ENCODE measurements at regions not wholly inside any gene's neighbourhood (a gene's known extent, or its start where the extent isn't known, plus 50 kb on each side); places are given as distances from the start of the nearest gene placed in this dataset.

GRCh38 chr2:81467096-81467495, 1162.5 kb upstream of the LRRTM1 start:
- H3K9ac ChIP-seq (ENCODE audit: low read depth in 1 of 2, low read length in 2 of 2), result no peak overlapping the region
- H3K27ac ChIP-seq (ENCODE audit: low read depth, low read length), result no peak overlapping the region
- peaks cover 2 to 5% of the 10 kb centered on the region in 2 donors for H3K9me3 ChIP-seq (ENCODE audit: control insufficient read depth in 1 of 2, low read length in 2 of 2)
- H3K4me1 ChIP-seq (ENCODE audit: control insufficient read depth in 1 of 2, insufficient read depth in 2 of 2, low read length in 2 of 2), result no peaks in the 10 kb centered on the region
- H3K27me3 ChIP-seq (ENCODE audit: control insufficient read depth in 1 of 2, insufficient read depth in 2 of 2, low read length in 2 of 2), result no peaks in the 10 kb centered on the region
- H3K4me3 ChIP-seq (ENCODE audit: low read depth in 1 of 2, low read length in 2 of 2), result no peak overlapping the region
- H3K36me3 ChIP-seq (ENCODE audit: control insufficient read depth in 1 of 2, insufficient read depth in 2 of 2, low read length in 2 of 2), result no peaks in the 10 kb centered on the region

- no peaks in the 10 kb centered on the region for H3K27me3 ChIP-seq (ENCODE audit: control insufficient read depth in 1 of 2, insufficient read depth in 2 of 2, low read length in 2 of 2)
- no peaks in the 10 kb centered on the region for H3K4me1 ChIP-seq (ENCODE audit: control insufficient read depth in 1 of 2, insufficient read depth in 2 of 2, low read length in 2 of 2)
- no peaks in the 10 kb centered on the region for H3K36me3 ChIP-seq (ENCODE audit: control insufficient read depth in 1 of 2, insufficient read depth in 2 of 2, low read length in 2 of 2)
- peaks cover 5 to 11% of the 10 kb centered on the region in 2 donors for H3K9me3 ChIP-seq (ENCODE audit: control insufficient read depth in 1 of 2, low read length in 2 of 2)
- no peak overlapping the region for H3K9ac ChIP-seq (ENCODE audit: low read depth in 1 of 2, low read length in 2 of 2)
- no peak overlapping the region for H3K27ac ChIP-seq (ENCODE audit: low read depth, low read length)
- H3K4me3 ChIP-seq (ENCODE audit: low read depth in 1 of 2, low read length in 2 of 2), result no peak overlapping the region
Measured at GRCh38 chr2:81462420-81462819, 1157.9 kb upstream of the LRRTM1 start.

- no peak overlapping the region for H3K9ac ChIP-seq (ENCODE audit: low read depth in 1 of 2, low read length in 2 of 2)
- no peak overlapping the region for H3K4me3 ChIP-seq (ENCODE audit: low read depth in 1 of 2, low read length in 2 of 2)
- no peak overlapping the region for H3K27ac ChIP-seq (ENCODE audit: low read depth, low read length)
- no peaks in the 10 kb centered on the region for H3K36me3 ChIP-seq (ENCODE audit: control insufficient read depth in 1 of 2, insufficient read depth in 2 of 2, low read length in 2 of 2)
- H3K4me1 ChIP-seq (ENCODE audit: control insufficient read depth in 1 of 2, insufficient read depth in 2 of 2, low read length in 2 of 2), result no peaks in the 10 kb centered on the region
- H3K9me3 ChIP-seq (ENCODE audit: control insufficient read depth in 1 of 2, low read length in 2 of 2), result peaks cover 7% of the 10 kb centered on the region in 2 donors
- no peaks in the 10 kb centered on the region for H3K27me3 ChIP-seq (ENCODE audit: control insufficient read depth in 1 of 2, insufficient read depth in 2 of 2, low read length in 2 of 2)
Measured at GRCh38 chr2:81445176-81445575, 1140.6 kb upstream of the LRRTM1 start.

- Histone ChIP-seq H3K36me3 (ENCODE audit: control insufficient read depth in 1 of 2, insufficient read depth in 2 of 2, low read length in 2 of 2) (no peaks in the 10 kb centered on the region), H3K27ac (ENCODE audit: low read depth, low read length) (no peak overlapping the region), H3K9me3 (ENCODE audit: control insufficient read depth in 1 of 2, low read length in 2 of 2) (no peaks in the 10 kb centered on the region), H3K9ac (ENCODE audit: low read depth in 1 of 2, low read length in 2 of 2) (no peak overlapping the region), H3K4me1 (ENCODE audit: control insufficient read depth in 1 of 2, insufficient read depth in 2 of 2, low read length in 2 of 2) (no peaks in the 10 kb centered on the region), H3K4me3 (ENCODE audit: low read depth in 1 of 2, low read length in 2 of 2) (no peak overlapping the region), H3K27me3 (ENCODE audit: control insufficient read depth in 1 of 2, insufficient read depth in 2 of 2, low read length in 2 of 2) (no peaks in the 10 kb centered on the region)
Measured at GRCh38 chr2:81437456-81438000, 1133.0 kb upstream of the LRRTM1 start.

- H3K9me3 ChIP-seq (ENCODE audit: control insufficient read depth in 1 of 2, low read length in 2 of 2), result no peaks in the 10 kb centered on the region
- no peaks in the 10 kb centered on the region for H3K4me1 ChIP-seq (ENCODE audit: control insufficient read depth in 1 of 2, insufficient read depth in 2 of 2, low read length in 2 of 2)
Measured at GRCh38 chr2:81436256-81436655, 1131.7 kb upstream of the LRRTM1 start.

GRCh38 chr2:81412681-81413080, 1108.1 kb upstream of the LRRTM1 start:
- no peaks in the 10 kb centered on the region for H3K4me1 ChIP-seq (ENCODE audit: control insufficient read depth in 1 of 2, insufficient read depth in 2 of 2, low read length in 2 of 2)
- no peak overlapping the region for H3K27ac ChIP-seq (ENCODE audit: low read depth, low read length)
- H3K9ac ChIP-seq (ENCODE audit: low read depth in 1 of 2, low read length in 2 of 2), result no peak overlapping the region
- H3K9me3 ChIP-seq (ENCODE audit: control insufficient read depth in 1 of 2, low read length in 2 of 2), result no peaks in the 10 kb centered on the region
- H3K27me3 ChIP-seq (ENCODE audit: control insufficient read depth in 1 of 2, insufficient read depth in 2 of 2, low read length in 2 of 2), result no peaks in the 10 kb centered on the region
- H3K36me3 ChIP-seq (ENCODE audit: control insufficient read depth in 1 of 2, insufficient read depth in 2 of 2, low read length in 2 of 2), result no peaks in the 10 kb centered on the region
- no peak overlapping the region for H3K4me3 ChIP-seq (ENCODE audit: low read depth in 1 of 2, low read length in 2 of 2)

More at GRCh38 chr2:81436256-81436655, 1131.7 kb upstream of the LRRTM1 start:
- no peaks in the 10 kb centered on the region for H3K27me3 ChIP-seq (ENCODE audit: control insufficient read depth in 1 of 2, insufficient read depth in 2 of 2, low read length in 2 of 2)
- no peak overlapping the region for H3K4me3 ChIP-seq (ENCODE audit: low read depth in 1 of 2, low read length in 2 of 2)
- no peaks in the 10 kb centered on the region for H3K36me3 ChIP-seq (ENCODE audit: control insufficient read depth in 1 of 2, insufficient read depth in 2 of 2, low read length in 2 of 2)
- no peak overlapping the region for H3K27ac ChIP-seq (ENCODE audit: low read depth, low read length)
- no peak overlapping the region for H3K9ac ChIP-seq (ENCODE audit: low read depth in 1 of 2, low read length in 2 of 2)

- Histone ChIP-seq H3K4me1 (ENCODE audit: control insufficient read depth in 1 of 2, insufficient read depth in 2 of 2, low read length in 2 of 2) (no peaks in the 10 kb centered on the region), H3K9ac (ENCODE audit: low read depth in 1 of 2, low read length in 2 of 2) (no peak overlapping the region), H3K27ac (ENCODE audit: low read depth, low read length) (no peak overlapping the region), H3K36me3 (ENCODE audit: control insufficient read depth in 1 of 2, insufficient read depth in 2 of 2, low read length in 2 of 2) (no peaks in the 10 kb centered on the region), H3K4me3 (ENCODE audit: low read depth in 1 of 2, low read length in 2 of 2) (no peak overlapping the region), H3K9me3 (ENCODE audit: control insufficient read depth in 1 of 2, low read length in 2 of 2) (no peaks in the 10 kb centered on the region), H3K27me3 (ENCODE audit: control insufficient read depth in 1 of 2, insufficient read depth in 2 of 2, low read length in 2 of 2) (no peaks in the 10 kb centered on the region)
Measured at GRCh38 chr2:81403508-81403907, 1099.0 kb upstream of the LRRTM1 start.

- H3K9me3 ChIP-seq (ENCODE audit: control insufficient read depth in 1 of 2, low read length in 2 of 2), result no peaks in the 10 kb centered on the region
- H3K4me1 ChIP-seq (ENCODE audit: control insufficient read depth in 1 of 2, insufficient read depth in 2 of 2, low read length in 2 of 2), result no peaks in the 10 kb centered on the region
- no peaks in the 10 kb centered on the region for H3K27me3 ChIP-seq (ENCODE audit: control insufficient read depth in 1 of 2, insufficient read depth in 2 of 2, low read length in 2 of 2)
- H3K36me3 ChIP-seq (ENCODE audit: control insufficient read depth in 1 of 2, insufficient read depth in 2 of 2, low read length in 2 of 2), result no peaks in the 10 kb centered on the region
- H3K9ac ChIP-seq (ENCODE audit: low read depth in 1 of 2, low read length in 2 of 2), result no peak overlapping the region
- no peak overlapping the region for H3K27ac ChIP-seq (ENCODE audit: low read depth, low read length)
- no peak overlapping the region for H3K4me3 ChIP-seq (ENCODE audit: low read depth in 1 of 2, low read length in 2 of 2)
Measured at GRCh38 chr2:81396417-81397019, 1092.0 kb upstream of the LRRTM1 start.

GRCh38 chr2:81395746-81396145, 1091.2 kb upstream of the LRRTM1 start:
- no peaks in the 10 kb centered on the region for H3K4me1 ChIP-seq (ENCODE audit: control insufficient read depth in 1 of 2, insufficient read depth in 2 of 2, low read length in 2 of 2)
- H3K27me3 ChIP-seq (ENCODE audit: control insufficient read depth in 1 of 2, insufficient read depth in 2 of 2, low read length in 2 of 2), result no peaks in the 10 kb centered on the region
- no peak overlapping the region for H3K9ac ChIP-seq (ENCODE audit: low read depth in 1 of 2, low read length in 2 of 2)
- no peak overlapping the region for H3K4me3 ChIP-seq (ENCODE audit: low read depth in 1 of 2, low read length in 2 of 2)
- H3K36me3 ChIP-seq (ENCODE audit: control insufficient read depth in 1 of 2, insufficient read depth in 2 of 2, low read length in 2 of 2), result no peaks in the 10 kb centered on the region
- no peak overlapping the region for H3K27ac ChIP-seq (ENCODE audit: low read depth, low read length)
- H3K9me3 ChIP-seq (ENCODE audit: control insufficient read depth in 1 of 2, low read length in 2 of 2), result peaks cover 0 to 3% of the 10 kb centered on the region in 2 donors

GRCh38 chr2:81389203-81389602, 1084.7 kb upstream of the LRRTM1 start:
- H3K27me3 ChIP-seq (ENCODE audit: control insufficient read depth in 1 of 2, insufficient read depth in 2 of 2, low read length in 2 of 2), result no peaks in the 10 kb centered on the region
- H3K9me3 ChIP-seq (ENCODE audit: control insufficient read depth in 1 of 2, low read length in 2 of 2), result peaks cover 0 to 10% of the 10 kb centered on the region in 2 donors
- H3K4me3 ChIP-seq (ENCODE audit: low read depth in 1 of 2, low read length in 2 of 2), result no peak overlapping the region
- no peaks in the 10 kb centered on the region for H3K4me1 ChIP-seq (ENCODE audit: control insufficient read depth in 1 of 2, insufficient read depth in 2 of 2, low read length in 2 of 2)
- no peak overlapping the region for H3K9ac ChIP-seq (ENCODE audit: low read depth in 1 of 2, low read length in 2 of 2)
- no peaks in the 10 kb centered on the region for H3K36me3 ChIP-seq (ENCODE audit: control insufficient read depth in 1 of 2, insufficient read depth in 2 of 2, low read length in 2 of 2)
- H3K27ac ChIP-seq (ENCODE audit: low read depth, low read length), result no peak overlapping the region

Data from duodenal mucosa (tissue), 2 donors.